ENCODE measurements at regions not wholly inside any gene's neighbourhood (a gene's known extent, or its start where the extent isn't known, plus 50 kb on each side); places are given as distances from the start of the nearest gene placed in this dataset.
"Not testable (repeated sequence)": the region's sequence is repeated elsewhere in the genome, so short reads cannot be mapped to it uniquely, and the experiment has no call there.

GRCh38 chr7:10649120-10649519, 324.6 kb upstream of the PHF14 start:
- not testable (repeated sequence) for DNase-seq

GRCh38 chr7:10655031-10655430, 318.6 kb upstream of the PHF14 start:
- no peak for DNase-seq

DNA sequence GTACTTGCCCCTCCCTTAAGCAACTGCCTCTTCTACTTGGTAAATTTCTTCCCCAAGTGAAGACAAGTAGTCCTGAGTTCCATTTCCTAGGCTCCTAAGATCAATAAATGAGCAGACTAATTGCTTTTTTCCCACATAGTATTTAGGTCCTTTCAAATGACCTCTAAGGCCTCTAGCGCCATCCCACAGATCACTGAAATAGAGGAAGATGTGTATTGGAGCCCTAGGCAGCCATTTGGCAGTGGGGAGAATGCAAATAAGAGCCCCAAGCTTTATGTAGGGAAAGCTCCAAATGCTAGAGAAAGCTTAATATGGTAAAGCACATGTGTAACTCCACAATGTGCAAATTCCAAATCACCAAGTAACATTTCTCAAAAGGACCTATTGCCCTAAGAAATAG, 316.5 kb upstream of the PHF14 start:
- no peak for DNase-seq

GRCh38 chr7:10657837-10658236, 315.8 kb upstream of the PHF14 start:
- no peak for DNase-seq

DNA sequence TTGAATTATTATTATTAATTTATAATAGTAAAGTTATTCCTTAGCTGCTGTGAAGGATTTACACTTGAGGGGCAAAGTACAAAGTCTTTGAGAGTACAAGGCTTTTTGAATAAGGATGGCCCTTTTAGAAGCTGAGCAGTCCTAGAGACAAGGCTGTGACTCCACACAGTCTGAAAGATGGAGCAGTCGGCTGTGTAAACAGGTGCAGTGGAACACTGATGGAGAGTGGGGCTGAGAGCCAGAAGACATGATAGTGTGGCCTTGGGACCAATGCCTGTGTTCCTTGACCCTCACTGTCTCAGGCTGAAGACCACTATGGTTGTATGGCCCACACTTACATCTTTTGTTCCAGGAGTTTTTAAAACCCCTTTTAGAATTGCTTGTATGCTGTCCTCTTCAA, 311.2 kb upstream of the PHF14 start:
- no peak for DNase-seq

DNA sequence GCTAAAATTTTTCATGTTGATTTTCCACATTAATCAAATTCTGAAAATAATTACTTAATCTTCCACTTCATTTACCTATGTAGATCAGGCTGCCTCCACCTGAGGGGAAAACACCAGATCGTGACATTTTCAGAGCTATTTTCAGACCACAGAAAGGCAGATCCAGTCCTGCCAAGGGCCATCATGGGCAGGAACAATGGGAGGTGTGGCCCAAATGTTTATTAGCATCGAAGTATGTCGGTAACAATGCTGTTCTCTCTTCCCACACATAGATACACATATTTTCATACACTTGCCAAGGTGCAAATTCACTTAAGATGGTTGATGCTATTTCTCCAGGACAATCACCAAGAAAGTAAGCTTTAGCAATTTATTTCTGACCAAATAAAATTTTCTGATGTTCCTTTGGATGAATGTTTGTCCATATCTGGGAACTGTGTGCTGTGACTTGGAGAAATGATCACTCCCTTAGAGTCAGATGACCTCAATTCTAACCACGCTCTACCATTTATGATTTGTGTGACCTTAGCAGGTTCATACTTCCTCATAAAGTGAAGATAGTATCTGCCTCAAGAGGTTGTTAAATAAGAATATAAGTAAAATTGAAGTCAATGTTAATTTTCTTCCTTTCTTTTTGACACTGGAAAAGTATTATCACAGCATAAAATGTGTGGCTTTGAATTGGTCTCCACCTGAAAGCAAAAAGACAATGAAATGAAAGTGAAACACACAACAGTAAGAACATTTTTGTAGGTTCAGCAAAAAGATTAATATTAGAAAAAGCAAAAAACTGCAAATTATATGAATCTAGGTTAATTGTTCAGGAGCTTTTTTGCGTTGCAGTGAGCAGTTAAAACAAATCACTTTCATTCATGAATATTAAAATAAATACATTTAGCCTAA, 310.4 kb upstream of the PHF14 start:
- DNase-seq = no peak

- no peak for DNase-seq
Observed at GRCh38 chr7:10672186-10672585, 301.5 kb upstream of the PHF14 start.

DNA sequence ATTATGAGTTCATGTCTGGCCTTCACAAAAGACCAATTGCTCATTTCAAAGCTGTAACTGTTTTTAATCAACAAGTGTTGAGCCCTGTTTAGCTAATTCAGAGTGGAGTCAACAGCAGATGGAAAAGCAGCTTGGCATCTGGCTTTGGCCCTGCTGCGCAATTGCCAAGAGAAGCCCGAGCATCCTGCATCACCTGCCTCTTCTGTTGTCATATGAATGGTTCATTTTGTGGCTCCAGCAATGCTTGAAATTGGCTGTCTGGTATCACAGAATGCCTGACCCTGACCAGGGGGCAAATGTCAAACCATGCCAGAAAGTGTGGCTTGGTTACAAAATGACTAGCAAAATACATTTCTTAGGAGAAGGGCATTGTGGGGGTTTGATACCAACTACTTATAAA, 296.5 kb upstream of the PHF14 start:
- no peak for DNase-seq

DNA sequence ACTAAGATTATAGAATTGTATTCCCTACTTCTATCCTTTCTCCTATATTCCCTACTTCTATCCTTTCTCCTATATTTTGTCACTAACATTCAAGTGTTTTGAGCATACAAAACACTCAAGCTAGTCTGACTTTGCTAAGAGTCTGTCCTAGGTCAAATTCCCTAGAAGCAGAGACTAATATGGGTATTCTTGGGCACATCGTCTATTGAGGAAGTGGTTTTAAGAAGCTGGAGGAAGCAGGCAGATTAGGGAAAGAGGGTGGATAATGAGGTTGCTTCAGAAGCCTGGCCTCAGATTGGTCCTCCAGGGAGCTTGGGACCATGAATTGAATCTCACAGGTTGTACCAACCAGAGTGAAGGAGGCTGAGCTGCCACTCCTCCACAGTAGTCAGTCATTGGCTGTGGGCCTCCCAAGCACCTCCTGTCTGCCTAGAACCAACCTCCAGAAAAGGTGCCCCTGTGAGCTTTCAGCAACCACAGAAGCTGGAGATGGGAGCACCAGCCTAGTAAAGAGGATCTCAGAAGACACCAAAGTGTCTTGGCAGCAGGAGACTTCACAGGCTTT, 295.9 kb upstream of the PHF14 start:
- DNase-seq = no peak

DNA sequence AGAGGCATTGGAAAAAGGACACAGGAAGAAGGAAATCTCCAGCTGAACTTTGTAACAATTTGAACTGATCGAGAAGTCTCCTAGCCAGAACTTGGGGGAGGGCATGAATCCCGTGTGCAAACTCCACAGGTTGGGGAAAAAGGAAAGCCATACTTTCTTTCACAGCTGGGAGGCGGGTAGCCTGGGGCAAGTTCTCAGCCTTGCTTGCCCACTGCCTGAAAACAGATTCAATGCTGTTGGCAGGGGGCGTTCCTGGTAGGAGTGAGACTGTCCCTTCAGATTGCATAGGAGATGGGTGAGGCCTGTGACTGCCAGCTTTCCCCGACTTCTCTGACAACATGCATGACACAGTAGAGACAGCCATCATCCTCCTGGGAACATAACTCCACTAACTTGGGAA, 289.1 kb upstream of the PHF14 start:
- DNase-seq = no peak

DNA sequence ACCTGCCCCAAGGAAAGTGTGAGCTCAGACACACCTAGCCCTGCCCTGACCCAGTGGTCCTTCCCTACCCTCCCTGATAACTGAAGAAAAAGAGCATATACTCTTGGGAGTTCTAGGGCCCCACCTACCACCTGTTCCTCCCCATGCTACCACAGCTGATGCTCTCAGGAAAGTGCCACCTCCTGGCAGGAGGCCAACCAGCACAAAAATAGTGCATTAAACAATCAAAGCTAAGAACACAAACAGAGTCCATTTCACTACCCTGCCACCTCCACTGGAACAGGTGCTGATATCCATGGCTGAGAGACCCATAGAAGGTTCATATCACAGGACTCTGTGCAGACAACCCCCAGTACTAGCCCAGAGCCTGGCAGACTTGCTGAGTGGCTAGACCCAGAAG, 288.6 kb upstream of the PHF14 start:
- no peak for DNase-seq

DNA sequence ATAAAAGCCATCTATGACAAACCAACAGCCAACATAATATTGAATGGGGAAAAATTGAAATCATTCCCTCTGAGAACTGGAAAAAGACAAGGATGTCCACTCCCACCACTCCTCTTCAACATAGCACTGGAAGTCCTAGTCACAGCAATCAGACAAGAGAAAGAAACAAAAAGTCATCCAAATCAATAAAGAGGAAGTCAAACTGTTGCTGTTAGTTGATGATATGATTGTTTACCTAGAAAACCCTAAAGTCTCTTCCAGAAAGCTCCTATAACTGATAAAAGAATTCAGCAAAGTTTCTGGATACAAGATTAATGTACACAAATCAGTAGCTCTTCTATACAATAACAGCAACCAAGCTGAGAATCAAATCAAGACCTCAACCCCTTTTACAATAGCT, 285.1 kb upstream of the PHF14 start:
- DNase-seq = no peak

- no peak for DNase-seq
Observed at GRCh38 chr7:10696064-10696463, 277.6 kb upstream of the PHF14 start.

- no peak for DNase-seq
Observed at GRCh38 chr7:10703059-10703458, 270.6 kb upstream of the PHF14 start.

- no peak for DNase-seq
Observed at GRCh38 chr7:10703981-10704380, 269.7 kb upstream of the PHF14 start.

- DNase-seq = no peak
Observed at GRCh38 chr7:10704653-10705052, 269.0 kb upstream of the PHF14 start.

DNA sequence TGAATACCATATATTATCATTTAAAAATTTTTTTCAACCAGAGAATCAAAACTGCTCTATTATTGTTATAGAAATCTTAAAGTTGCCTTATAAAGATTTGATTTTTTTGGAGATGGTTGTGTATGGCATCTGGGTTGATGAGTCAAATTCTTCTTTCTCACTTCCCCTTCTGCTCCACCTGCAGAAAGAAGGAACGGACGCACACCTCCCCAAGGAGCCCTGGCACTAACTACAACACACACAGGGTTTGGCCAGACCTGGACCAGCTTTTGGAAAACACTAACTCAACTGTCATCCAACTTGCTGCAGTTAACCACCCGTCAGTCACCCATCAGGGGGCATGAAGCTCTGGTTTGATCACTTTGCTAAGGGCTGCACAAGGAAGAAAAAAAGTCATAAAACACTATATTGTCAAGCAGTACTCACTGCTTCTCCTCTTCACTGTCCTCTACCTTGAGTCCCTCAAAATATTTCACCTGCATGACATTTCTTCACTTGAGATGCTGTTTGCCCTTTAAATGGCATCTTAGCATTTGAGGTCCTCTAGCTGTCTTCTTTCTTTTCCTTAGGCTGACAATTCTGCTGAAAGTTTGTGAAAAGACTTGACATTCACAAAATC, 266.7 kb upstream of the PHF14 start:
- DNase-seq = no peak

DNA sequence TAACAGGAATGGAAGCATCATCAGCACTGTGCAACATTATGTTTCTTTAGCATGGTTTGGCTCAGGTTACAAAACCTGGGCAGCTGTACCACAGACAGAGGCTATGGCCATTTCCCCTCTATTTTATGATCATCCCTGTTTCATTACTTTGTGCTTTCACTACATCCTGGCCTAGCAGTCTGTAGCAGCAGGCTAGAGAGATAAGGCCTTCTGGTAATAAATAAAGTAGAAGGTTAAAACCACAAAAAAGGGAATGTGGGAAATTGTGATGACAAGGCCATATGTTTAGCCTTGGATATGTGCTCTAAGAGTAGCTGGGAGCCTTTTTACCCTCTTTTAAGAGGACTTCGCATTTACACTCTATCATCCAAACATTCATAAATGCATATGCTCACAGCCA, 266.2 kb upstream of the PHF14 start:
- DNase-seq = no peak

GRCh38 chr7:10708447-10708846, 265.2 kb upstream of the PHF14 start:
- DNase-seq = peak; percentile 16

DNA sequence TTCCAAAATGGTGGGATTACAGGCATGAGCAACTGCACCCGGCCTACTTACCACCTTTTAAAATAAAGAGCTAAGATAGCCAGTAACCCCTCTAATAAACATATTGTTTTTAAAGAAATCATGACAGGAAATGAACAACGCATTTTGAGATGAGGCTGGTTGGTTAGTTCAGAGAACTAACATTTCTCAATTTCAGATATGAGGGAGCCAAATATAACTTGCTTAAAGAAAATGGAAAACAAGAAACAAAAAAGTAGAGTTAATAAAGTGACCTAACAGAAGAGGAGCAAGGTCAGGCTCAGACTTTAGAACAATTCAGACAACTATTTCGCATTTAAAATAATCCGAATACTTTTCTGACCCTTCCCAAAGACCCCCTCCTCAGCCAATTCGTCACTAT, 254.9 kb upstream of the PHF14 start:
- no peak for DNase-seq

GRCh38 chr7:10720042-10720441, 253.6 kb upstream of the PHF14 start:
- DNase-seq = no peak

DNA sequence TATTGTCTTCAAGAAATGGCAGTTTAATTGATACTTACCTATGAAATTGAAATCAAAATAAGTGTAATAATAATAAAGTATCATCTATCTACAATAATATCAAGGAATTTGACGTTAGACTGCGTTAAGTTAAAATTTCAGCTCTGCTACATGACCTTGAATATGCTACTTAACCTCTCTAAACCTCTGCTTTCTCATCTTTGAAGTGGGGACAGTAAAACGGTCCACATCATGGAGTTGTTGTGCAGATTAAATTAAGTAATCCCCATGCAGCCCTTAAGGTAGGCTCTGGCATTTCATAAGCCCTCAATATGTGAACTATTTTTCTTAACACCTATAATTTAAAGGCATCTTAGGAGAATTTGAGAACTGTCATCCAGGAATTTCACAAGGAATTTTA, 252.4 kb upstream of the PHF14 start:
- no peak for DNase-seq

DNA sequence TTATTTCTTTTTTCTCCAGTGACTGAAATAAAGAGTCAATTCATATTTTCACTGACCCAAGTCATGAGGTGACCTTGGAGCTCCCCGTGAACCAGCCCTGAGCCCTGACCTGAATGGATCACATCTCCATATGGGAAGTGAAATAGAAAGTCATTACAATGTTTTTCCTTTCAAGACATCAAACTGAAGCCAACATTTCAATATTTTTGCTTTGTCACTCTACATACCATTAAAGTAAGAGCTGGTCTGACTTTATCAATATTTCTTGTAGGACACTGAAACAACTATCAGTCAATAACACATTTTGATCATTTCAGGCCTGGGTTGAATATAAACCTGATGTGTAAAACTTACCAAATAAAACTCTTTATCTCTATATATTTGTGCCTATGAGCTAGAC, 249.8 kb upstream of the PHF14 start:
- no peak for DNase-seq

DNA sequence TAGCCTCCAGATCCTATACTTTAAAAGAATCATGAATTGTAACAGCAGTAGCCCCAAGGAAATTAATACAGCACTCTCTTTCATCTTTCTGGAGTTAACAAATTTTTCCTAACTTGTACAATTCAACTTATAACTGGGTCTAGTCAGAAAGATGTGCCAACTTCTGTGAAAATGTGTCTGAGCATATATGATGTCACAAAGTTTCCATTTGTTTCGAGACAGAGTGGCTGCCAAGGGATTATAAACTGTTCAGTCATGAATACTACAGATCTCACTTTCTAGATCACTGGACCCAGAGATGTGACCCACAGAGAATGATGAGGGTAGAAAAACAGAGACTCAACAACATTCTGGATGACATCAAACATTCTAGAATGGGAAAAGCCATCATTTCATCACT, 249.2 kb upstream of the PHF14 start:
- no peak for DNase-seq
